Ovary (tissue), 3 donors: ENCODE measurements at regions not wholly inside any gene's neighbourhood (a gene's known extent, or its start where the extent isn't known, plus 50 kb on each side); places are given as distances from the start of the nearest gene placed in this dataset.

ENCODE experiments used
- EP300 ChIP-seq: sonication (generic); formaldehyde crosslinking; IDR thresholded peaks from one replicate; pipeline ENCODE4 v1.6.1; 2017; ENCODE audit warnings: antibody characterized with exemption
- POLR2A ChIP-seq: fragments of 450-650 bp; IDR thresholded peaks from one replicate; pipeline ENCODE4 v1.6.1; 2017; ENCODE audit warnings: antibody characterized with exemption, mild to moderate bottlenecking, moderate library complexity
- TF ChIP-seq, protein P1 (sequence below), 3 donors: fragments of 450-650 bp in 2 of 3; fragments of 200-600 bp in 1 of 3; IDR thresholded peaks; one replicate each; pipeline versions ENCODE4 v1.5.1 to v1.8.0; 2016 to 2022; ENCODE audit warnings: antibody characterized with exemption in 3 of 3, mild to moderate bottlenecking in 1 of 3
- donor health status: DM: no; HTN: no; CAD: no.

GRCh38 chr16:65659758-65660157 lies 537.9 kb upstream of the CDH11 start:
- no peak for TF ChIP-seq POLR2A
- no peak for TF ChIP-seq EP300
- TF ChIP-seq, protein P1, sequence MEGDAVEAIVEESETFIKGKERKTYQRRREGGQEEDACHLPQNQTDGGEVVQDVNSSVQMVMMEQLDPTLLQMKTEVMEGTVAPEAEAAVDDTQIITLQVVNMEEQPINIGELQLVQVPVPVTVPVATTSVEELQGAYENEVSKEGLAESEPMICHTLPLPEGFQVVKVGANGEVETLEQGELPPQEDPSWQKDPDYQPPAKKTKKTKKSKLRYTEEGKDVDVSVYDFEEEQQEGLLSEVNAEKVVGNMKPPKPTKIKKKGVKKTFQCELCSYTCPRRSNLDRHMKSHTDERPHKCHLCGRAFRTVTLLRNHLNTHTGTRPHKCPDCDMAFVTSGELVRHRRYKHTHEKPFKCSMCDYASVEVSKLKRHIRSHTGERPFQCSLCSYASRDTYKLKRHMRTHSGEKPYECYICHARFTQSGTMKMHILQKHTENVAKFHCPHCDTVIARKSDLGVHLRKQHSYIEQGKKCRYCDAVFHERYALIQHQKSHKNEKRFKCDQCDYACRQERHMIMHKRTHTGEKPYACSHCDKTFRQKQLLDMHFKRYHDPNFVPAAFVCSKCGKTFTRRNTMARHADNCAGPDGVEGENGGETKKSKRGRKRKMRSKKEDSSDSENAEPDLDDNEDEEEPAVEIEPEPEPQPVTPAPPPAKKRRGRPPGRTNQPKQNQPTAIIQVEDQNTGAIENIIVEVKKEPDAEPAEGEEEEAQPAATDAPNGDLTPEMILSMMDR (IDR thresholded peaks at IDR 0.05), result no peak
